ENCODE measurements at regions not wholly inside any gene's neighbourhood (a gene's known extent, or its start where the extent isn't known, plus 50 kb on each side); places are given as distances from the start of the nearest gene placed in this dataset.

DNA sequence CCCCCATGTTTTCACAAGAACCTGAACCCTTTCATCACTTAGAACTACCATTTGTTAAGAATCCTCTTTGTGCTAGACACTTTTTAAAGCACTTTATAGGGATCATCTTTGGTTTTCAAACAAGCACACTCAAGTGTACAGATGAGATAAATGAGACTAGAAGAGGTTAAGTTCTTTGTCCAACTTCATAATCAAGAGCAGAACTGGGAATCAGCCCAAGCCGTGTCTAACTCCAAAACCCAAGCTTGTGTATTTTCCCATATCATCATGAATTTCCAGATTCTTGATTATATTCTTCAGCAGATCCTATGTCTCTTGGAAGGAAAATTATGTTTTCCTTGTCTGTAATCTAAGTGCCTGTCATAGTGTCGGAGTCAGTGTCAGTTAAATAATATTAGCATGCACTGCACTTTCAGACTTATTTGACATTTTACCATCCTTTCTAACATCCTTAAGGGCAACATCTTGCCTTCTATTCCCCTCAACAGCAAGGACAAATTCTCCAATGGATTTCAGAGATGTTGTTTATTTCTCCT is 123.0 kb upstream of the SETBP1 start:
- TF ChIP-seq POLR2A (IDR thresholded peaks at IDR 0.05): no peak
- TF ChIP-seq, protein P1, sequence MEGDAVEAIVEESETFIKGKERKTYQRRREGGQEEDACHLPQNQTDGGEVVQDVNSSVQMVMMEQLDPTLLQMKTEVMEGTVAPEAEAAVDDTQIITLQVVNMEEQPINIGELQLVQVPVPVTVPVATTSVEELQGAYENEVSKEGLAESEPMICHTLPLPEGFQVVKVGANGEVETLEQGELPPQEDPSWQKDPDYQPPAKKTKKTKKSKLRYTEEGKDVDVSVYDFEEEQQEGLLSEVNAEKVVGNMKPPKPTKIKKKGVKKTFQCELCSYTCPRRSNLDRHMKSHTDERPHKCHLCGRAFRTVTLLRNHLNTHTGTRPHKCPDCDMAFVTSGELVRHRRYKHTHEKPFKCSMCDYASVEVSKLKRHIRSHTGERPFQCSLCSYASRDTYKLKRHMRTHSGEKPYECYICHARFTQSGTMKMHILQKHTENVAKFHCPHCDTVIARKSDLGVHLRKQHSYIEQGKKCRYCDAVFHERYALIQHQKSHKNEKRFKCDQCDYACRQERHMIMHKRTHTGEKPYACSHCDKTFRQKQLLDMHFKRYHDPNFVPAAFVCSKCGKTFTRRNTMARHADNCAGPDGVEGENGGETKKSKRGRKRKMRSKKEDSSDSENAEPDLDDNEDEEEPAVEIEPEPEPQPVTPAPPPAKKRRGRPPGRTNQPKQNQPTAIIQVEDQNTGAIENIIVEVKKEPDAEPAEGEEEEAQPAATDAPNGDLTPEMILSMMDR (IDR thresholded peaks at IDR 0.05): no peak
